ENCODE measurements at regions not wholly inside any gene's neighbourhood (a gene's known extent, or its start where the extent isn't known, plus 50 kb on each side); places are given as distances from the start of the nearest gene placed in this dataset.

GRCh38 chr4:8689741-8690140 lies 97.2 kb downstream of the CPZ start:
- Mint-ChIP-seq H3K4me1 (ENCODE audit: unreplicated experiment) (peaks cover 7% of the 10 kb centered on the region), H3K27me3 (ENCODE audit: unreplicated experiment) (peaks cover 15% of the 10 kb centered on the region), H3K9me3 (ENCODE audit: unreplicated experiment) (no peaks in the 10 kb centered on the region), H3K4me3 (ENCODE audit: unreplicated experiment) (no peak overlapping the region), H3K27ac (ENCODE audit: unreplicated experiment) (no peak overlapping the region), H3K36me3 (ENCODE audit: low read depth, unreplicated experiment) (no peaks in the 10 kb centered on the region)
- TF ChIP-seq CTCF (IDR thresholded peaks at IDR 0.05; ENCODE audit: unreplicated experiment), result no peak
- DNase-seq (ENCODE audit: low spot score), result no peak

- H3K4me3 Mint-ChIP-seq (ENCODE audit: unreplicated experiment), result peak overlapping the region; percentile 32
- no peak for DNase-seq (ENCODE audit: low spot score)
- peaks cover 7% of the 10 kb centered on the region for H3K4me1 Mint-ChIP-seq (ENCODE audit: unreplicated experiment)
- peaks cover 15% of the 10 kb centered on the region for H3K27me3 Mint-ChIP-seq (ENCODE audit: unreplicated experiment)
- H3K9me3 Mint-ChIP-seq (ENCODE audit: unreplicated experiment), result no peaks in the 10 kb centered on the region
- no peak for TF ChIP-seq CTCF (IDR thresholded peaks at IDR 0.05; ENCODE audit: unreplicated experiment)
- H3K27ac Mint-ChIP-seq (ENCODE audit: unreplicated experiment), result no peak overlapping the region
- no peaks in the 10 kb centered on the region for H3K36me3 Mint-ChIP-seq (ENCODE audit: low read depth, unreplicated experiment)
Observed at GRCh38 chr4:8688908-8689445, 96.4 kb downstream of the CPZ start.

- no peak overlapping the region for H3K4me3 Mint-ChIP-seq (ENCODE audit: unreplicated experiment)
- H3K27me3 Mint-ChIP-seq (ENCODE audit: unreplicated experiment), result peaks cover 15% of the 10 kb centered on the region
- TF ChIP-seq CTCF (IDR thresholded peaks at IDR 0.05; ENCODE audit: unreplicated experiment), result peak; percentile 81
- H3K4me1 Mint-ChIP-seq (ENCODE audit: unreplicated experiment), result peaks cover 7% of the 10 kb centered on the region
- no peaks in the 10 kb centered on the region for H3K9me3 Mint-ChIP-seq (ENCODE audit: unreplicated experiment)
- no peak overlapping the region for H3K27ac Mint-ChIP-seq (ENCODE audit: unreplicated experiment)
- H3K36me3 Mint-ChIP-seq (ENCODE audit: low read depth, unreplicated experiment), result no peaks in the 10 kb centered on the region
- peak; percentile 88 for DNase-seq (ENCODE audit: low spot score)
Observed at GRCh38 chr4:8688041-8688907, 95.7 kb downstream of the CPZ start.

GRCh38 chr4:8687083-8687482 lies 94.5 kb downstream of the CPZ start:
- no peak overlapping the region for H3K27ac Mint-ChIP-seq (ENCODE audit: unreplicated experiment)
- H3K36me3 Mint-ChIP-seq (ENCODE audit: low read depth, unreplicated experiment), result no peaks in the 10 kb centered on the region
- H3K27me3 Mint-ChIP-seq (ENCODE audit: unreplicated experiment), result peaks cover 17% of the 10 kb centered on the region
- H3K4me3 Mint-ChIP-seq (ENCODE audit: unreplicated experiment), result no peak overlapping the region
- H3K4me1 Mint-ChIP-seq (ENCODE audit: unreplicated experiment), result peaks cover 7% of the 10 kb centered on the region
- H3K9me3 Mint-ChIP-seq (ENCODE audit: unreplicated experiment), result no peaks in the 10 kb centered on the region
- no peak for DNase-seq (ENCODE audit: low spot score)
- TF ChIP-seq CTCF (IDR thresholded peaks at IDR 0.05; ENCODE audit: unreplicated experiment), result no peak

- H3K27me3 Mint-ChIP-seq (ENCODE audit: unreplicated experiment), result peaks cover 15% of the 10 kb centered on the region
- H3K9me3 Mint-ChIP-seq (ENCODE audit: unreplicated experiment), result no peaks in the 10 kb centered on the region
- H3K36me3 Mint-ChIP-seq (ENCODE audit: low read depth, unreplicated experiment), result no peaks in the 10 kb centered on the region
- no peak for DNase-seq (ENCODE audit: low spot score)
- no peak for TF ChIP-seq CTCF (IDR thresholded peaks at IDR 0.05; ENCODE audit: unreplicated experiment)
- H3K4me1 Mint-ChIP-seq (ENCODE audit: unreplicated experiment), result peaks cover 7% of the 10 kb centered on the region
- no peak overlapping the region for H3K4me3 Mint-ChIP-seq (ENCODE audit: unreplicated experiment)
- no peak overlapping the region for H3K27ac Mint-ChIP-seq (ENCODE audit: unreplicated experiment)
Observed at GRCh38 chr4:8685831-8686230, 93.3 kb downstream of the CPZ start.

Measured in endothelial cell (in vitro differentiated cells).